CD14-positive monocyte (primary cell): ENCODE measurements at regions not wholly inside any gene's neighbourhood (a gene's known extent, or its start where the extent isn't known, plus 50 kb on each side); places are given as distances from the start of the nearest gene placed in this dataset.

Source experiments
- DNase-seq, 3 donors: peaks; one replicate each; pipeline ENCODE4 v3.0.0-alpha.2; 2011 to 2022
- H2AFZ ChIP-seq: 2 replicates; pipeline ENCODE4 v1.6.0; 2012; ENCODE audit warnings: mild to moderate bottlenecking, low read depth, low read length, inconsistent platforms; ENCODE audit not compliant: insufficient read depth, poor library complexity, severe bottlenecking
- H3K27ac ChIP-seq, 2 donors: 1 replicate in 1 of 2; 2 replicates in 1 of 2; pipeline ENCODE4 v1.5.1; 2012 to 2013; ENCODE audit warnings: low read length in 2 of 2, control low read depth in 1 of 2, inconsistent platforms in 1 of 2, low read depth in 1 of 2, mild to moderate bottlenecking in 1 of 2
- H3K27me3 ChIP-seq, 2 donors: one replicate each; pipeline versions ENCODE4 v1.6.0 to v1.6.1; 2011 to 2013; ENCODE audit warnings: low read length in 2 of 2; ENCODE audit not compliant: control insufficient read depth in 2 of 2, insufficient read depth in 2 of 2
- H3K36me3 ChIP-seq, 2 donors: replicated peaks in 1 of 2; 1 replicate in 1 of 2; 2 replicates in 1 of 2; pipeline versions ENCODE4 v1.5.1 to v1.6.1; 2012 to 2013; ENCODE audit warnings: low read length in 2 of 2, control low read depth in 1 of 2, inconsistent platforms in 1 of 2, mild to moderate bottlenecking in 1 of 2; ENCODE audit not compliant: insufficient read depth in 2 of 2, control insufficient read depth in 1 of 2
- H3K4me1 ChIP-seq, 2 donors: 1 replicate in 1 of 2; 2 replicates in 1 of 2; pipeline versions ENCODE4 v1.5.1 to v1.6.1; 2012 to 2013; ENCODE audit warnings: low read length in 2 of 2, control low read depth in 1 of 2, inconsistent platforms in 1 of 2, mild to moderate bottlenecking in 1 of 2, moderate library complexity in 1 of 2; ENCODE audit not compliant: insufficient read depth in 2 of 2, control insufficient read depth in 1 of 2
- H3K4me2 ChIP-seq: replicated peaks from 2 replicates; pipeline ENCODE3; 2012; ENCODE audit warnings: low read length, moderate library complexity, mild to moderate bottlenecking; ENCODE audit not compliant: poor library complexity, severe bottlenecking; ENCODE audit errors: extremely low read depth
- H3K4me3 ChIP-seq, 3 experiments: fragments of 200-600 bp in 1 of 3; sonication (generic) in 1 of 3; replicated peaks in 1 of 3; 1 replicate in 2 of 3; 2 replicates in 1 of 3; pipeline ENCODE4 v1.5.1; 2011 to 2013; ENCODE audit warnings: low read length in 3 of 3, mild to moderate bottlenecking in 3 of 3, control low read depth in 2 of 3, low read depth in 2 of 3, inconsistent platforms in 1 of 3, moderate library complexity in 1 of 3
- H3K79me2 ChIP-seq: 2 replicates; pipeline ENCODE4 v1.6.0; 2012; ENCODE audit warnings: mild to moderate bottlenecking, control low read depth, inconsistent platforms, low read length, moderate library complexity; ENCODE audit not compliant: insufficient read depth
- H3K9ac ChIP-seq: 2 replicates; pipeline ENCODE4 v1.6.0; 2017; ENCODE audit warnings: low read length, mild to moderate bottlenecking; ENCODE audit not compliant: insufficient read depth, poor library complexity, severe bottlenecking
- H3K9me3 ChIP-seq, 2 donors: replicated peaks in 1 of 2; 1 replicate in 1 of 2; 2 replicates in 1 of 2; pipeline versions ENCODE4 v1.5.1 to v1.6.1; 2012 to 2013; ENCODE audit warnings: low read length in 2 of 2, control low read depth in 1 of 2; ENCODE audit not compliant: control insufficient read depth in 1 of 2, insufficient read depth in 1 of 2
- H4K20me1 ChIP-seq: 2 replicates; pipeline ENCODE4 v1.6.0; 2012; ENCODE audit warnings: mild to moderate bottlenecking, low read length, control low read depth, moderate library complexity; ENCODE audit not compliant: insufficient read depth
- H3K27ac Mint-ChIP-seq, 7 donors: one replicate each; pipeline ENCODE4 v1.8.0; 2020; ENCODE audit warnings: mild to moderate bottlenecking in 7 of 7, mixed read lengths in 7 of 7, moderate library complexity in 6 of 7, inconsistent platforms in 2 of 7
- H3K27me3 Mint-ChIP-seq, 3 donors: one replicate each; pipeline ENCODE4 v1.8.0; 2021 to 2022; ENCODE audit warnings: low read depth in 3 of 3, mild to moderate bottlenecking in 3 of 3, mixed read lengths in 3 of 3, moderate library complexity in 3 of 3, inconsistent platforms in 1 of 3
- H3K36me3 Mint-ChIP-seq, 2 donors: one replicate each; pipeline ENCODE4 v1.8.0; 2020; ENCODE audit warnings: mixed read lengths in 2 of 2, inconsistent platforms in 1 of 2, mild to moderate bottlenecking in 1 of 2
- H3K4me1 Mint-ChIP-seq: one replicate; pipeline ENCODE4 v1.8.0; 2020; ENCODE audit warnings: mild to moderate bottlenecking, mixed read lengths
- H3K4me3 Mint-ChIP-seq, 2 donors: one replicate each; pipeline ENCODE4 v1.8.0; 2020; ENCODE audit warnings: mild to moderate bottlenecking in 2 of 2, mixed read lengths in 2 of 2, moderate library complexity in 1 of 2
- H3K9me3 Mint-ChIP-seq, 7 donors: one replicate each; pipeline ENCODE4 v1.8.0; 2020 to 2022; ENCODE audit warnings: mixed read lengths in 7 of 7, mild to moderate bottlenecking in 6 of 7, moderate library complexity in 6 of 7, inconsistent platforms in 2 of 7
- WGBS: methylation state at CpG from one replicate; pipeline ENCODE4 v1.1.5; 2013; ENCODE audit warnings: missing lambda C conversion rate; ENCODE audit not compliant: insufficient coverage; 5-methylcytosine and 5-hydroxymethylcytosine counted together
- intact Hi-C, 2 donors: fragments of 100-400 bp; cut with micrococcal nuclease; formaldehyde crosslinking; loops; one replicate each; pipeline versions ENCODE4 v1.15.0 to v1.15.1; 2023
- TF ChIP-seq, protein P1 (sequence below): fragments of 200-600 bp; IDR thresholded peaks from one replicate; pipeline ENCODE4 v1.8.0; 2022; ENCODE audit warnings: antibody characterized with exemption, mild to moderate bottlenecking

DNA sequence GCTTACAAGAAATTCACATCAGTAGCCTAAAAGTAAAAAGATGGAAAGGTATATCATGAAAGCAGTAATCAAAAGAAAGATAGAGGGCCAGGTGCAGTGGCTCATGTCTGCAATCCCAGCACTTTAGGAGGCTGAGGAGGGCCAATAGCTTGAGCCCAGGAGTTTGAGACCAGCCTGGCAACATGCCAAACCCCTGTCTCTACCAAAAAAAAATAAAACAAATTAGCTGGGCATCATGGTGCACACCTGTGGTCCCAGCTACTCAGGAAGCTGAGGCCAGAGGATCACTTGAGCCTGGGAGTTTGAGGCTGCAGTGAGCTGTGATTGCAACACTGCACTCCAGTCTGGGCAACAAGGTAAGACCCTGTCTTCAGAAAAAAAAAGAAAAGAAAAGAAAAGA, 55.5 kb downstream of the GSPT2 start:
- intact Hi-C loops, result no loop called here
- Mint-ChIP-seq H3K4me3 (no peak overlapping the region), H3K36me3 (no peaks in the 10 kb centered on the region), H3K27me3 (peaks cover 0 to 11% (median 5%) of the 10 kb centered on the region in 3 donors), H3K4me1 (peaks cover 7% of the 10 kb centered on the region), H3K9me3 (peaks cover 0 to 3% (median 0%) of the 10 kb centered on the region in 7 donors), H3K27ac (peak overlapping the region in 1 of 7 donors; percentile 9)
- DNase-seq, result no peak
- Histone ChIP-seq H3K4me3 (no peak overlapping the region), H4K20me1 (no peaks in the 10 kb centered on the region), H2AFZ (no peak overlapping the region), H3K9ac (no peak overlapping the region), H3K36me3 (no peaks in the 10 kb centered on the region), H3K79me2 (no peaks in the 10 kb centered on the region), H3K4me2 (no peak overlapping the region), H3K27ac (no peak overlapping the region), H3K9me3 (no peaks in the 10 kb centered on the region), H3K27me3 (peaks cover 0 to 5% of the 10 kb centered on the region in 2 donors), H3K4me1 (peaks cover 0 to under 1% of the 10 kb centered on the region in 2 donors)
- TF ChIP-seq, protein P1, sequence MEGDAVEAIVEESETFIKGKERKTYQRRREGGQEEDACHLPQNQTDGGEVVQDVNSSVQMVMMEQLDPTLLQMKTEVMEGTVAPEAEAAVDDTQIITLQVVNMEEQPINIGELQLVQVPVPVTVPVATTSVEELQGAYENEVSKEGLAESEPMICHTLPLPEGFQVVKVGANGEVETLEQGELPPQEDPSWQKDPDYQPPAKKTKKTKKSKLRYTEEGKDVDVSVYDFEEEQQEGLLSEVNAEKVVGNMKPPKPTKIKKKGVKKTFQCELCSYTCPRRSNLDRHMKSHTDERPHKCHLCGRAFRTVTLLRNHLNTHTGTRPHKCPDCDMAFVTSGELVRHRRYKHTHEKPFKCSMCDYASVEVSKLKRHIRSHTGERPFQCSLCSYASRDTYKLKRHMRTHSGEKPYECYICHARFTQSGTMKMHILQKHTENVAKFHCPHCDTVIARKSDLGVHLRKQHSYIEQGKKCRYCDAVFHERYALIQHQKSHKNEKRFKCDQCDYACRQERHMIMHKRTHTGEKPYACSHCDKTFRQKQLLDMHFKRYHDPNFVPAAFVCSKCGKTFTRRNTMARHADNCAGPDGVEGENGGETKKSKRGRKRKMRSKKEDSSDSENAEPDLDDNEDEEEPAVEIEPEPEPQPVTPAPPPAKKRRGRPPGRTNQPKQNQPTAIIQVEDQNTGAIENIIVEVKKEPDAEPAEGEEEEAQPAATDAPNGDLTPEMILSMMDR, result no peak

DNA sequence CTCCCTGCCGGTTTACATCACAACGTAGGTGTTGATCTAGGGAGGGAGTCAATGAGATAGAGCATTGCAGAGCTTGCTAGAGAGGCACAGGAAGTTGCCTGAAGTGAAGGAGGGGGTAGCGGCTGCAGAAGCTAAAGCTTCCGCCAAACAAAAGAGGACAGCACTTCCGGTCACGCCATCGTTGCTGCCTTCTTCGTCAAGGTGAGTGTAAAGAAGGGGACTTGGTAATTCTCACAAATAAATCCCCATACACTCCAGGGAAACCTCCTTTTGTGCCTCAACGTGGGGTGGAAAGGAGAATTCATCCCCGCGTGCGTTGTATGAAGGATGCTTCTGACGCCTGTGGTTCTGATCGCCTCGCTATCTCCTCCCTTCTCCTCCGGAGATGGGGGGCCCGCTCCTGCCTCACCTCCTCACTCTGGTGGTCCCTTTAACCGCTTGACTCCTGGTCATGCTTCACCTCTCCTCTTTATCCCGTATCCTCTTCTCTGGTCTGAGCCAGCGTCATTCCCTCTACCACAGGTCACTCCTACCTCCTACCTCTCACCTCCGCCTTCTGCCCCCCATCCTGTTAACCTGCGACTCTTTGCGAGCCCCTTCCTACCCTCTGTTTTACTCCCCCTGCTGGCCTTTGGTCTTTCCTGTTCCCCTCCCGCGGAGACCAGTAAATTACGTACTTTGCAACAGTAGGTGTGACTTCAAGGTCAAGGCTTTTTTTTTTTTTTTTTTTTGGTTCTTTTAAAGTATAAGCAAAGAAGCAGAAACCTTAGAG, 59.9 kb downstream of the GSPT2 start:
- no peaks in the 10 kb centered on the region for H3K79me2 ChIP-seq
- peak overlapping the region in 6 of 7 donors; percentile 6 to 86 (median 62) for H3K27ac Mint-ChIP-seq
- TF ChIP-seq, protein P1, result peak; percentile 23
- H3K4me1 Mint-ChIP-seq, result peaks cover 12% of the 10 kb centered on the region
- H4K20me1 ChIP-seq, result no peaks in the 10 kb centered on the region
- peak; percentile 0 to 3 (median 3) for DNase-seq
- peaks cover 0 to 5% of the 10 kb centered on the region in 2 donors for H3K4me1 ChIP-seq
- peak overlapping the region; percentile 73 for H3K4me2 ChIP-seq
- no peaks in the 10 kb centered on the region for H3K36me3 ChIP-seq
- peaks cover 0 to 4% (median 3%) of the 10 kb centered on the region in 7 donors for H3K9me3 Mint-ChIP-seq
- H2AFZ ChIP-seq, result peak overlapping the region; percentile 83
- intact Hi-C loops, result no loop called here
- H3K4me3 Mint-ChIP-seq, result peak overlapping the region; percentile 95 to 98
- peaks cover 3 to 6% of the 10 kb centered on the region in 2 donors for H3K36me3 Mint-ChIP-seq
- H3K27me3 ChIP-seq, result peaks cover 0 to 2% of the 10 kb centered on the region in 2 donors
- H3K9me3 ChIP-seq, result no peaks in the 10 kb centered on the region
- peaks cover 0 to 6% (median 3%) of the 10 kb centered on the region in 3 donors for H3K27me3 Mint-ChIP-seq
- peak overlapping the region; percentile 48 for H3K9ac ChIP-seq
- WGBS, result 4% methylated on average over 3 of the region's 26 CpGs
- H3K4me3 ChIP-seq, result peak overlapping the region; percentile 63 to 92 (median 79)
- peak overlapping the region in 1 of 2 donors; percentile 53 for H3K27ac ChIP-seq
